Adrenal gland (tissue), 5 donors: ENCODE measurements at regions not wholly inside any gene's neighbourhood (a gene's known extent, or its start where the extent isn't known, plus 50 kb on each side); places are given as distances from the start of the nearest gene placed in this dataset.

Experiments
- POLR2A ChIP-seq, 2 donors: fragments of 450-650 bp; IDR thresholded peaks; one replicate each; pipeline ENCODE4 v1.6.1; 2017; ENCODE audit warnings: antibody characterized with exemption in 2 of 2, mild to moderate bottlenecking in 2 of 2, moderate library complexity in 1 of 2
- TF ChIP-seq, protein P1 (sequence below), 6 experiments: fragments of 450-650 bp in 4 of 6; fragments of 200-600 bp in 2 of 6; sonication (generic) in 1 of 6; IDR thresholded peaks; 1 replicate in 5 of 6; 2 replicates in 1 of 6; pipeline versions ENCODE4 v1.5.1 to v1.8.0; 2016 to 2021; ENCODE audit warnings: antibody characterized with exemption in 6 of 6, mild to moderate bottlenecking in 2 of 6, moderate library complexity in 1 of 6
- donor health status: DM: no; HTN: no; CAD: no.

DNA sequence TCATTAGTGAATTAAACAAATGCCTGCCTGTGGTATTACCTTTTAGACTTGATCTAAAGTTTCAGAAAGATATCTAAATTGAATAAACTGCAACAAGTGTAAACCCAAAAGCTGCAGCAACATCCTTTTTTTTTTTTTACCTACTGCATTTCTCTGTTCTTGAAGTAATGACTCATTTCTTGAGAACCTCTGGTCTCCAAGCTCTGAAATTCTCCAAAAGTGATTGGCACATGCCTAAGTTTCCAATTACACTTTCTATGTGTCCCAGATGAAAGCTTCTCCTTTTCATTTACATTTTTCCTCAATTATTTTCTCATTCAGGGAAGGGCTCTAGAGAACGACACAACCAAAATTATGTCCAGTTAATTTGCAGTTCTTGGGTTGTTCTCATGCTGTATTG, 435.2 kb upstream of the DCN start:
- TF ChIP-seq, protein P1, sequence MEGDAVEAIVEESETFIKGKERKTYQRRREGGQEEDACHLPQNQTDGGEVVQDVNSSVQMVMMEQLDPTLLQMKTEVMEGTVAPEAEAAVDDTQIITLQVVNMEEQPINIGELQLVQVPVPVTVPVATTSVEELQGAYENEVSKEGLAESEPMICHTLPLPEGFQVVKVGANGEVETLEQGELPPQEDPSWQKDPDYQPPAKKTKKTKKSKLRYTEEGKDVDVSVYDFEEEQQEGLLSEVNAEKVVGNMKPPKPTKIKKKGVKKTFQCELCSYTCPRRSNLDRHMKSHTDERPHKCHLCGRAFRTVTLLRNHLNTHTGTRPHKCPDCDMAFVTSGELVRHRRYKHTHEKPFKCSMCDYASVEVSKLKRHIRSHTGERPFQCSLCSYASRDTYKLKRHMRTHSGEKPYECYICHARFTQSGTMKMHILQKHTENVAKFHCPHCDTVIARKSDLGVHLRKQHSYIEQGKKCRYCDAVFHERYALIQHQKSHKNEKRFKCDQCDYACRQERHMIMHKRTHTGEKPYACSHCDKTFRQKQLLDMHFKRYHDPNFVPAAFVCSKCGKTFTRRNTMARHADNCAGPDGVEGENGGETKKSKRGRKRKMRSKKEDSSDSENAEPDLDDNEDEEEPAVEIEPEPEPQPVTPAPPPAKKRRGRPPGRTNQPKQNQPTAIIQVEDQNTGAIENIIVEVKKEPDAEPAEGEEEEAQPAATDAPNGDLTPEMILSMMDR (IDR thresholded peaks at IDR 0.05) = no peak
- no peak for TF ChIP-seq POLR2A (IDR thresholded peaks at IDR 0.05)
